HG02571 (cell line): ENCODE measurements at regions not wholly inside any gene's neighbourhood (a gene's known extent, or its start where the extent isn't known, plus 50 kb on each side); places are given as distances from the start of the nearest gene placed in this dataset.
"Not testable (repeated sequence)": the region's sequence is repeated elsewhere in the genome, so short reads cannot be mapped to it uniquely, and the experiment has no call there.

Experiments
- ATAC-seq: cut with Tn5 transposase; IDR thresholded peaks from one replicate; pipeline ENCODE4 v1.9.1; 2021; ENCODE audit warnings: mild to moderate bottlenecking, moderate library complexity; ENCODE audit not compliant: unreplicated experiment

DNA sequence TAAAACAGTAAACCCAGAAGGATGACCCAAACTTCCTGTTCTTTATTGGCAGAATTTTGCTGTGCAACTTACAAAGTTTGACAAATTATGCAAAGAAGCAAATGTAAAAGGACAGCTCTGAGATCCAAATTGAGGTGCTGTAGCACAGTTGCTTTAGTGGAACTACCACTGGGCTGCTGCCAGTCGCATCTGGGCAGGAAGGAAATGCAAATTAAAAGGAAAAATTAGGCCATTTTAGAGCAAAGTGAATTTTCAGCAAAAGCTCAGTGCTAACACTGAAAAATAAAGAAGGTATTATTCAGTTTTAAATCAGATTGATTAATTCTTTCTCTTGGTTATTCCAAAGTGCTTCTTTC is 104.5 kb downstream of the ZMAT3 start:
- ATAC-seq, result no peak

DNA sequence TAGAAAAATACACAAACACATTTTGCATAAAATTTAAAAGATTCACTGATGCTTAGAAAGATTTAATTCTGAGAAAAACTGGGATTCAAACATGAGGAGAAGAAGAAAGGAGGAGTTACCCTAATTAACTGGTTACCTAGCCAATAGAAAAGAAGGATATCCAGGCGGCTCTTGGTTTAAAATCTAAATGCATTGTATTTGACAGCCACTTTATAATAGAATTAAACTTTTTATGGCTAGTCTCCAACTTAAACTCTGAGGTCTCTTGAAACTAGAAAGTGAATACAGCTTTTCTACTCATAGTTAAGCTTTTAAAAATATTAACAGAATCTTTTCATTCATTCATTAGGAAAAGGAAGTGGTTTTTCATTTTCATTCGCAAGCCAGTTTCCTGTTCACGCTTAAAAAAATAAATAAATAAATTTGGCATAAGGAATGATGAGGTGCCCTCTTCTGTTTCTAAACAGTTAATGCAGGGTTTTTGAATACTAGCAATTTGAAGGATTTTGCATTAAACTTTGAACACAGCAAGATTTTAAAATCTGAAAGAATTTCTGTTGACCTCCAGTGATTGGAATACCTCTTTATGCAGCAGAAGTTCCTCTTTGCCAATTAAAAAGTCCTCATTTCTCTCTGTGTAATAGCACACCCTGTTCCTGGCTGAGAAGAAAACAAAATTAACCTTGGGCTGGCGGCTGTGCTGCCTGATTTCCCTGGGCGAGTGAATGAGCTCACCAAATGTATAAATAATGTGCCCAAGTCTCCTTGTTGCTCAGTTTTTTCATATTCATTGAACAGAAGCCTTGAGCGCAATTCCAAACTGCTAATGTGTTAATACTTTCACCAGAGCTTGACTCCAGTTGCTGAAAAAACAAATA is 105.1 kb downstream of the ZMAT3 start:
- ATAC-seq, result peak; percentile 36

DNA sequence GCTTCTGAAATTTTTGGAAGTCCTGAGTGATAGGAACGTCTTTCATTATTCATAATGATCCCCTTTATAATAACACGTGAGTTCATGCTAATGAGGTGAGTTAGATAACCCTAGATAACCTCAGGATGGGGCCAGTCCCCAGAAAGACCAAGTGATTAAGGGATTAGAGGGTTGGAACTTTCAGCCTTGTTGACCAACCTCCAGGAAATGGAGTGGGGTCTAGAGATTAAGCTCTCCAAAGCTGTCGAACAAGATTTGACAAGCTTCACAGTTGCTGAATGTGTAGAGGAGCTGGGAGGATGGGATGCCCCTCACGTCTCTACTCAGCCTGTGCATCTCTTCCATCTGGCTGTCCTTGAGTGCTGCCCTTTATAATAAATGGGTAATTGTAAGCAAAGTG is 107.1 kb downstream of the ZMAT3 start:
- no peak for ATAC-seq

DNA sequence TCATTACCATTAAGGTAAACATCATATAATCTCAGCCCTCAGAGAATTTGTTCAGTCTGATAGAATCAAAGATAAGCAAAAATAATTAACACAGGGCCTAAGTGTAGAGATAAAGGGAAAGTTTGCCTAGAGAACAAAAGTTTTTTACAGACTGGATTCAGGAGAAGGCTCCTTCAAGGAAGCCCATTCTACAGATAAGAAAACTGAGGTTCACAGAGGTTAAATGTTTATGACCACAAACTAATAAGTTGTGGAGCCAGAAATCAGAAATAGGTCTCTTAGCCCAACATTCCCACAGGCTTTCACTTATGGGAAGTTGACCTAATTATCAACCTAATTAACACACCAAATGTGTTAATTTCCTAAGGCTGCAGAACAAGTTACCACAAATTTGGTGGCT is 110.7 kb downstream of the ZMAT3 start:
- ATAC-seq, result no peak

DNA sequence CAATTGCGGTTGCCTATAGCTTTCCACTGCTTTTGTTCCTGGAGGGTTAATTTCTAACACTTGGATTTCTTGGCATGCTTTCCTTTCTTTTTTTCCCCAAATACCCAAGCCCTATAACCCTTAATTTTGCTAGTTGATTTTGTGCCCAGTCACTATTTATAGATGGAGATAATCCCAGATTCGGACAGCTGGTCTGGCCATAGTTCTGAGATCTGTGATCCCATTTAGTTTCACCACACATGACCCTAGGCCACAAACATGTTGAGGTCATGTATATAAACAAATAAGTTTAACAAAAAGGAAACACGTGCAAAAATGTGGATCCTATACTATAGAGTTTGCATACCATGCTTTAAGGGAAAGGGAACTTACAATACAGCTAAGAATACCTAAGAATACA is 111.4 kb downstream of the ZMAT3 start:
- no peak for ATAC-seq

DNA sequence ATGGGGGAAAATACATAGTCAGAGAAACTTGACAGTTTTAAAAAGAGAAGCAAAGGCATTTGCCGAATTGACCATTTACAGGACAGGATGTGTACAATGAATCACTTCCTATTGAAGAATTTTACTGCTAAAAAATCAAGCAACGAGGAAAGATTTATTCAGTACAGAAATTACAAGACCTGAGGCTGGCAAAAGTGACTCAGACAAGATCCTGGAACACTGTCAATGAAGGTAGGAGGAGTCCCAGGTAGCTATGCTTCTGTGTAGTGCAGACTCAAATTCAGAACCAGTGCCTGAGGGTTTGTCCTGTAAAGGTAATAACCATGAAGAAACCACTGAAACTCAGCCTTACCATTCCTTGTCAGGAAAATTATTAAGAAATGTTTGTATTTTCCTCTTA is 120.9 kb downstream of the ZMAT3 start:
- no peak for ATAC-seq

DNA sequence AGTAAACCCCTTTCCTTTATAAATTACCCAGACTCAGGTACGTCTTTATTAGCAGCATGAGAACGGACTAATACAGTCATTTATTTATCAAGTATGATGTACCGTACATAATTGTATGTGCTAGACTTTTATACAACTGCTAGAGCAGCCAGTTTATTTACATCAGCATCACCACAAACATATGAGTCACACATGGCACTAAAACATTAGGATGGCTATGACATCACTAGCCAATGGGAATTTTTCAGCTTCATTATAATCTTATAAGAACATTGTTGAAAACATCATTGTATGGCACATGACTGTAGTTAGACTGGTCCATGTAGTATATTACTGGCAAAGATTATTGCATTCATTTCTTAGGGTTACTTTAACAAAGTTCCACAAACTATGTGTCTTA is 121.7 kb downstream of the ZMAT3 start:
- no peak for ATAC-seq

DNA sequence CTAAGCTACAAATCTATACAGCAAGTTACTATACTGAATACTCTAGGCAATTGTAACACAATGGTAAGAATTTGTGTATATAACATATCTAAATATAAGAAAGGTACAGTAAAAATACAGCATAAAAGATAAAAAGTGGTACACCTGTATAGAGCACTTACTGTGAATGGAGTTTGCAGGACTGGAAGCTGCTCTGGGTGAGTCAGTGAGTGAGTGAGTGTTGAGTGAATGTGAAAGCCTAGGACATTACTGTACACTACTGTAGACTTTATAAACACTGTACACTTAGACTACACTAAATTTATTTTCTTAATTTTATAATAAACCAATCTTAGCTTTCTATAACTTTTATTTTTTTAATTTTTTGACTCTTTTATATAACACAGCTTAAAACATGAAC is 123.1 kb downstream of the ZMAT3 start:
- no peak for ATAC-seq

DNA sequence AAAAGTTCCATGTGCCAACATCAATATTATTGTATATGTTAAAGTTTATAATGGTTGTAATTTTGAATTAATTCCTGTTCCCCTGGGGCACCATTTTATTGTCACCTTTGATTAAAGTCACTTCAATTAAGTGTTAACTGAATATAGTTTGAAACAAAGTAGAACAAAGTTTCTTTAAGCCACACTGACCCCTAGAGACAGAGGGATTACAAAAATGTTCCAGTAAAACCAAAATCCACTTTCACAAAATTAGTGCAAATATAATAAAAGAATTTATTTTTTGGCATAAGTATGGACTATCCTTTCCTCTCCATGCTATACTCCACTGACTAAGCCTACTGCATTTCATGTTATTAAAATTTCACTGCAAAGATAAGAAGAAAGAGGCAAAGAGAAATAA is 123.9 kb downstream of the ZMAT3 start:
- no peak for ATAC-seq

DNA sequence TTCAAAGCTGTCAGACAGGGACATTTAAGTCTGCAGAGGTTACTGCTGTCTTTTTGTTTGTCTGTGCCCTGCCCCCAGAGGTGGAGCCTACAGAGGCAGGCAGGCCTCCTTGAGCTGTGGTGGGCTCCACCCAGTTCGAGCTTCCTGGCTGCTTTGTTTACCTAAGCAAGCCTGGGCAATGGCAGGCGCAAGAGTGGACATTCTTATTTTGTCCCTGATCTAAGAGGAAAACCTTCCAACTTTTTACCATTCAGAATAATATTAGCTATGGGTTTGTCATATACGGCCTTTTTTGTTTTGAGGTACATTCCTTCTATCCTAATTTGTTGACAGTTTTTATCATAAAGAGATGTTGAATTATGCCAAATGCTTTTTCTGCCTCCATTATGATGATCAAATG is 129.3 kb downstream of the ZMAT3 start:
- not testable (repeated sequence) for ATAC-seq

DNA sequence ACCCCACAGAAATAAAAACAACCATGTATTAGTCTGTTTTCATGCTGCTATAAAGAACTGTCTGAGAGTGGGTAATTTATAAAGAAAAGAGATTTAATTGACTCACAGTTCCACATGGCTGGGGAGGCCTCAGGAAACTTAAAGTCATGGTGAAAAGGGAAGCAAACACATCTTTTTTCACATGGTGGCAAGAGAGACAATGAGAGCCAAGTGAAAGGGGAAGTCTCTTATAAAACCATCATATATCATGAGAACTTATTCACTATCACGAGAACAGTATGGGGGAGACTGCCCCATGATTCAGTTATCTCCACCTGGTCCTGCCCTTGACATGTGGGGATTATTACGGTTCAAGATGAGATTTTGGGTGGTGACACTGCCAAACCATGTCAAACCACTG is 141.5 kb downstream of the ZMAT3 start:
- no peak for ATAC-seq

DNA sequence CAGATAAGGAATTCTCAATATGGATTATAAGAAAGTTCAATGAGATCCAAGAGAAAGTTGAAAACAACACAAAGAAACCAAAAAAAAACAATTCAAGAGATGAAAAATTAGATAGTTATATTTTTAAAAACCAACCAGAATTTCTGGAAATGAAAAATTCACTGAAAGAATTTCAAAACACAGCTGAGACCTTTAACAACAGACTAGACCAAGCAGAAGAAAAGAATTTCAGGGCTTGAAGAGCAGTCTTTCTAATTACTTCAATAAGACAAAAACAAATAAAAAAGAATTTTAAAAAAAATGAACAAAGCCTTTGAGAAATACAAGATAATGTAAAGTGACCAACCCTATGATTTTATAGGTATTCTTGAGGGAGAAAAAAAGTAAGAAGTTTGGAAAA is 155.4 kb downstream of the ZMAT3 start:
- no peak for ATAC-seq

DNA sequence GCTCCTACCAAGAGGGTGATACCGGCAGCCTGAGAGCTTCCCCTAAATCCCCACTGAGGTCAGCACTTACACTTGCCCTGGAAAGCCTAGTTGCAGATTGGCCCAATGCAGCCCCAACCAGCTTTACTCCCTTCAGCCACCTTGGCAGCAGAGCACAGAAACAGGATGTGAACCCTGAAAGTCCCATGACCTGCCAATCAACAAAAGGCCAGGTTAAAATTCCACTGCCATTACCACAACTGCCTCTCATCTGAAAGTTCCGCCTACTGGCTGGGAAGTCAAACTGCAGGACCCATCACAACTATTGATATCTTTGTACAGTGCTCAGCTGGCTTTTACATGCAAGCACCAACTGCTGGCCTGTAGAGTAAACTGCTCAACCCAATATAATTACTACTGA is 156.2 kb downstream of the ZMAT3 start:
- ATAC-seq, result no peak

DNA sequence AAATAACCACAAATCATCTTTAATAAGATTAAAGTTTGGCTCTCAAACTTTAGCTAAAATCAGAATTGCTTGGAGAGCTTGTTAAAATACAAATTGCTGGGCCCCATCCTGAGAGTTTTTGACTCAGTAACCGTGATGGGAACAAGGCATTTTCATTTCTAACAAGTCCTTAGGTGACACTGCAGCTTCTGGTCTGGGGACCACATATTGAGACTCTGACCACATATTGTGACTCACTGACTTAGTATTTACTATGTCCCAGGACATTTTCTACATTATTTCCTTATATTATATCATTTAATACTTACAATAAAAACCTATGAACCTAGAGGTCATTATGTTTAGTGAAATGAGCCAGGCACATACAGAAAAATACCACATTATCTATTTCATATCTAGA is 164.5 kb downstream of the ZMAT3 start:
- no peak for ATAC-seq

DNA sequence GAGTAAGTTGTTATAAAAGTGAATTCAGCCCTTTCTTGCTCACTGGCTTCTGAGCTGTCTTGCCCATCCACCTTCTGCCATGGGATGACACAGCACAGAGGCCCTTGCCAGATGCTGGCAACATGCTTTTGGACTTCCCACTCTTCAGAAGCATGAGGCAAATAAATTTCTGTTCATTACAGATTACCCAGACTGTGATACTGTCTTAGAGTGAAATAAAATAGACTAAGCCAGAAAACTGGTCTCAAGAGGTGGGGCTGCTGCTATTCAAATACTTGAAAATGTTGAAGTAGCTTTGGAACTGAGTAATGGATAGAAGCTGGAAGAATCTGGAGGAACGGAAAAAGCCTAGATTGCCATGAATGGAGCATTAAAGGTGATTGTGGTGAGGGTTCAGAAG is 170.4 kb downstream of the ZMAT3 start:
- ATAC-seq, result no peak

DNA sequence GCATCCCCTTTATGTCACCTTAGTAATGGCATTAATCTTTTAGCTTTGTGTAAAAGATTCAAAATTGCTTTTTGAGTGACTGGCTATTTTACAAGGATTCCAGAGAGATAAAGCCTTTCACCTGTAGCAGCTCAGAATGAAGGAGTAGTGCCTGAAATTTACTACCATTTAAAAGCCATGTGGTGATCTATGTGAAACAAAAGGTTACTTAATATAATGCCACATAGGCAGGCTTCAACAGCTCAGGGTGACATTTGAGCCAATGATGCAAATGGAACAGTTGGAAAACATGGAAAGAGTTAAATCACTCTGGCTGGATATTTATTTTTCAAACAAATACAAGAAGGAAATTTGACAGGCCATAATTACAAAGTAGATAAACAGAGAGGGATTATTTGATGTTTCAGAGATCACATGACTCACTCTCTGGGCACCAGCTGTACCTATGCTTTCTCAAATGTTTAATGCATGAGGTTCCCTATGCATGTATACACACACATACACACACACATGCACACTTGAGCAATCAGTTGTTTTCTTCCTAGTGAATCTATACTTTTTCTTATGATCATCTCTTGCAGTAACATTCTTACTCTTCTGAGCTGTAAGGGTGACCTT is 171.5 kb downstream of the ZMAT3 start:
- no peak for ATAC-seq

DNA sequence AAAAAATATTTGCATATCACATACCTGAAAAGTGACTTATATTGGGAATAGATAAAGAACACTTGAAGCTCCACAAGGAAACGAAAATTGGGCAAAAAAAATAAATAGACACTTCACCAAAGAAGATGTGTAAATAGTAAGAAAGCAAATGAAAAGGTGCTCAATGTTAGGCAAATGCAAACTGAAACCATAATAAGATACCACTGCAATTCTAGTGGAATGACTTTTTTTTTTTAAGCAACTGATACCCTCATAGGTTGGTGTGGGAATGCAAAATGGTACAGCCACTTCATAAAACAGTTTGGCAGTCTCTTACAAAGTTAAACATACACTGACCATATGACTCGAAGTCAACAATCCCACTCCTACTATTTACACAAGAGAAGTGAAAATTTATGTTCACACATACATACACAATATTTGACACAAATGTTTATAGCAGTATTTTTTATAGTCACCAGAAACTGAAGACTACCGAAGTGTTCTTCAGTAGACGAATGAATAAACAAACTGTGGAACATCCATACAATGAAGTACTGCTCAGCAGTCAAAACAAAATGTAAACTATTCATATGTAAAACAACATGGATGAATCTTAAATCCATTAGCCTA is 176.3 kb downstream of the ZMAT3 start:
- ATAC-seq, result no peak
